ENCODE measurements at regions not wholly inside any gene's neighbourhood (a gene's known extent, or its start where the extent isn't known, plus 50 kb on each side); places are given as distances from the start of the nearest gene placed in this dataset.
"Not testable (repeated sequence)": the region's sequence is repeated elsewhere in the genome, so short reads cannot be mapped to it uniquely, and the experiment has no call there.

- no peak for DNase-seq (ENCODE audit: low read depth, low spot score)
These were observed 244.7 kb upstream of the WSB1 start for GRCh38 chr17:27049104-27049784.

GRCh38 chr17:27065588-27065987, 228.3 kb upstream of the WSB1 start:
- DNase-seq (ENCODE audit: low read depth, low spot score) = no peak

DNA sequence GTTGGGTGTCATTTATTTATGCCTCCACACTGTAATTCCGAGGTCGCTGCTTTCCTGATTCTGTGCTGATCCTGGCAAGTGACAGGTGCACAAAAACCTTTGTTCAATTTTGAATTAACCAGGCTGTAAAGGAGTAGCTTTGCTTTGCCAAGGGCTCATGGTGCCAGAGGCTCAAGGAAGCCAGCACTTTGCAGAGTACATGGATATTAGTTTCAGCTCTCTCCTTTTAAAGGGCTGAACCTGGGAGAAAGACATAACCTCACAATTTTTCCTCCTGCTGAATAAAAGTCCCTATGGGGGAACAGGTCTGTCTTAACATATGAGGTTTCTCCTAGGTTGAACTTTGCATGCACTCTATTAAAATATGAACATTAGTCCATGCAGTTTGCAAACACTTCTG, 227.6 kb upstream of the WSB1 start:
- DNase-seq (ENCODE audit: low read depth, low spot score) = no peak

- no peak for DNase-seq (ENCODE audit: low read depth, low spot score)
These were observed 223.9 kb upstream of the WSB1 start for GRCh38 chr17:27069842-27070508.

DNA sequence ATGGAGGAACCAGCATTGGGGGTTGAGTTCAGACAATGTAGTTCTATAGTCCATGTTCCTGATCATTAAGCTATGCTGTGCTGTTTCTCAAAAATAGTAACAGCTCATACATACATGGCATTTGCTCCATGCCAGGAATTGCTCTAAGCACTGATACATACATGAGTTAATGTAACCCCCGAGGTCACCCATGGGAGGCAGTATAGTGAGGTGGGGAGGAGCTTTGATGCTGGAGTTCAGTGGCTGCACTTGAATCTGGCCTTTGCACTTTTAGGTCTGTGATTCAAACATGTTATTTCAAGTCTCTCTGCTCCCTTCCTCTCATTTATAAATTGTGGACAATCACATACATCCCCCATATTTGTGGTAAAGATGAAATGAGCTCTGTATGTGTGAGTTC, 223.1 kb upstream of the WSB1 start:
- DNase-seq (ENCODE audit: low read depth, low spot score) = no peak

- DNase-seq (ENCODE audit: low read depth, low spot score) = no peak
These were observed 221.0 kb upstream of the WSB1 start for GRCh38 chr17:27072885-27073284.

- no peak for DNase-seq (ENCODE audit: low read depth, low spot score)
These were observed 217.1 kb upstream of the WSB1 start for GRCh38 chr17:27076814-27077213.

DNA sequence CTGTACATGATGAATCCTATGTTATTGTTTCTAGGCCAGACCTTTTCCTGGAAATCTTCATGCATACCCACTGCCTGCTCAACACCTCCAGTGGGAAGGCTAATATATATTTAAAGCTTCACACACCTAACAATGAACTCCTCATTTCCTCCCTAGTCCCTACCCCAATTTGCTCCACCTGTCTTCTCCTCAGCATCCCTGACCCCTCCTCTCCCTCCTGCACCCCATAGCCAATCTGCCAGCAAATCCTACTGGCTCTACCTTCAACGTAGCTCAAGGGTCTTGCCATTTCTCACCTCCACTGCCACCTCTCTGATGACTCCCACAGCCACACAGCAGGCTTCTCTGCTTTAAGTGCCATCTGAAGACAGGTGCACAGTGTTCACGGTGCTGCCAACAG, 215.6 kb upstream of the WSB1 start:
- no peak for DNase-seq (ENCODE audit: low read depth, low spot score)

- DNase-seq (ENCODE audit: low read depth, low spot score) = no peak
These were observed 214.3 kb upstream of the WSB1 start for GRCh38 chr17:27079660-27080059.

- DNase-seq (ENCODE audit: low read depth, low spot score) = no peak
These were observed 212.8 kb upstream of the WSB1 start for GRCh38 chr17:27081002-27081638.

DNA sequence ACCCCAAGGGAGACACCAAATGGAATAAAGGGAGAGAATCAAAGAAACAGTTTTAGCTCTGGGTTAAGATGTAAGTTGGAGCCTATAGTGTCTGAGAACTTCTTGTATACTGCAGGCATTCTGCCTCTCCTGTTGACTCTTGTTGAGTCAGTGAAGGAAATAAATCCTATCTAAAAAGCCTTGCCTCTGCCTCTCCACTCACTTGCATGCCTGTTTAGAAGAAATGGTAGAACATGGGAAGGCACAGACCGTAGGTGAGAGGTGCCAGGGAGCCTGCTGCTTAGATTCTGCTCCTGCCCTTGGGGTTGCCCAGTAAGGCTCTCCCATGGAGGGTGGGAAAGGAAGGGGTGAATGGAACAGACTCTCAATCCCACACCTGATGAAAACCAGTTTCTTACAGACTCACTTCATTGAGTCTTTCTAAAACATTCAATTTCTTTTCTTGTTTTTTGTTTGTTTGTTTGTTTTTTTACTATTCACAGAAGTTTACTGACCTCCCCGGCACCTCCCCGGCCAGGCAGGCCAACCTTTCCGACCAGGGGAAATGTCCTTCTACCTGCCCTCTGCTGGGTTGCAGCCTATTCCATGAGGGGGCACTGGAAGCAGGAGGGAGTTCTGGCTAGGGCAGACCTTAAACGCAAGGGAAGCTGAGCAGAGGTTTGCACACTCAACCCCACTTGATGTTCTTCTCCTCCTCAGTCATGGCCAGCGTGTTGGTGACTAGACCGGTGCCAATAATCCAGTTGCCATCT, 211.7 kb upstream of the WSB1 start:
- DNase-seq (ENCODE audit: low read depth, low spot score) = no peak

DNA sequence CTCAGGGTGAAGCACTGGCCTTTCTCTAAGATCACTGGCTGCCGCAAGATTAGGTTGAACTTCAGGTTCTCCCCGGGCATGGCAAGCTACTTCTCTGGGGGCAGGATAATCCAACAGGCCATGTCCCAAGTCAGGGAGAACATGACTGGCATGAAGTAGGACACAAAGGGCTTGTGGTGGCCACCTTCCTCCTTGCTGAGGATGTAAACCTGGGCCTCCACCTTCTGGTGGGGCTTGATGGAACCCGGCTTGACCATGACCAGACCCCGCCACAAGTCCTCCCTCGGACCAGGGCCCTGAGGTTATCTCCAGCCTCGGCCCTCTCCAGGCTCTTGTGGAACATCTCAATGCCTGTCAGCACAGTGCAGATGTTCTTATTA, 211.1 kb upstream of the WSB1 start:
- no peak for DNase-seq (ENCODE audit: low read depth, low spot score)

DNA sequence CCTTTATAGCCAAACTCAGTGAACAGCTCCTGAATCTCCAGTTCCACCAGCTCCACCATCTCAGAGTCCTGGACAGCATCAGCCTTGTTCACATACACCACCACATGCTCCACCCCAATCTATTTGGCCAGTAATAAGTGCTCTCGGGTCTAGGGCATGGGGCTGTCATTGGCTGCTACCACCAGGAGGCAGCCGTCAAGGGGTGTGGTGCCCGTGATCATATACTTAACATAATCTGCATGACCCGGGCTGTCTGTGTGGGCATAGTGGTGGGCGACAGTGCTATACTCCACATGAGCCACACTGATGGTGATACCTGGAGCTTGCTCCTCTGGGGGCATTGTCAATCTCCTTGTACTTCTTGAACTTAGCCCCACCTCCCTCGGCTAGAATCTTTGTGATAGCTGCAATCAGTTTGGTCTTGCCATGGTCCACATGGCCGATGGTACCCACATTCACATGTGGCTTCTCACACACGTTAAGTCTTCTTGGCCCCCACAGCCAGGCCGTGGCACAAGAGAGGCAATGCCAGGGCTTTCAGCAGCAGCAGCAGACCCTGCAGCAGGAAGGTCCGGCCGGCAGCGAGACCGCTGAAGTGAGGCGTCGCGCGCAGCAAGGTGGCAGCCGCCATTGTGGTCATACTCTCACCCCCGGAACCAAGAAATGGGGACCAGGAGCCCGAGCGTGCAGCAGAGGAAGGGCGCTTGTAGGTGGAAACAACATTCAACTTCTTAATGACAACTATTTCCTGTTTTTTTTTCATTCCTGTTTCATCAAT, 210.3 kb upstream of the WSB1 start:
- DNase-seq (ENCODE audit: low read depth, low spot score) = no peak

GRCh38 chr17:27085517-27085916, 208.4 kb upstream of the WSB1 start:
- no peak for DNase-seq (ENCODE audit: low read depth, low spot score)

- DNase-seq (ENCODE audit: low read depth, low spot score) = no peak
These were observed 207.4 kb upstream of the WSB1 start for GRCh38 chr17:27086526-27086925.

DNA sequence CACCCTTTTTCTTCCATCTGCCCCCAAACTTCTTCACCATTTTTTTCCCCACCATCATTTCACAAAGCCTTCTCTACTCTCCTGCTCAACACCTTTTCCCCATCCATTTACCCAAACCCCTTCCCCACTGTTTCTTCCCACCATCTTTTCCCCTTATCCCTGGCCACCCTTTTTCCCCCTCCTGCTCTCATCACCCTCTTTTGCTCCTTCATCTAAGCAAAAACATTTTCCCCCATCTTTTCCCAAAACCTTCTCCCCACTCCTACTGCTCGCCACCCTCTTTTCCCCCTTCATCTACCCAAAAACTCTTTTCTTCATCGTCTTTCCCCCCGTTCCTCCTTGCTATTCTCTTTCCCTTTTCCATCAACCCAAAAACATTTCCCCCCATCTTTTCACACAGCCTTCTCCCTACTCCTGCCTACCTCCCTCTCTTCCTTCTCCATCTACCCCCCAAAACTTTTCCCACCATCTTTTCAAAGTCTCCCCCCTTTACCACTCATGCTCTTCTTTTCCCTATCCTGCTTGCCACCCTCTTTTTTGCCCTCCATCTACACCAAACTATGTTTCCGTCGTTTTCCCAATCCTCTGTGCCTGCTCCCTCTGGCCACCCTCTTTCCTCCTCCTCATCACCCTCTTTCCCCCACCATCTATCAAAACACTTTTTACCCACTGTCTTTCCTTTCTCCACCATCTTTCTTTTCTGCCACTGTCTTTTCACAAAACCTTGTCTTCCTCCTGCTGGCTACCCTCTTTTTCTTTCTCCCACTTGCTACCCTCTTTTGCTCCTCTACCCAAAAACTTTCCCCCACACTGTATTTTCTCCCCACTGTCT, 205.8 kb upstream of the WSB1 start:
- DNase-seq (ENCODE audit: low read depth, low spot score) = no peak

- no peak for DNase-seq (ENCODE audit: low read depth, low spot score)
These were observed 205.2 kb upstream of the WSB1 start for GRCh38 chr17:27088767-27089078.

GRCh38 chr17:27089079-27089928, 204.6 kb upstream of the WSB1 start:
- DNase-seq (ENCODE audit: low read depth, low spot score) = not testable (repeated sequence)

- DNase-seq (ENCODE audit: low read depth, low spot score) = no peak
These were observed 204.0 kb upstream of the WSB1 start for GRCh38 chr17:27089929-27090247.

GRCh38 chr17:27090450-27091042, 203.4 kb upstream of the WSB1 start:
- DNase-seq (ENCODE audit: low read depth, low spot score) = not testable (repeated sequence)

All from smooth muscle cell of the brain vasculature (primary cell).